Liver (tissue), 3 donors: ENCODE measurements at regions not wholly inside any gene's neighbourhood (a gene's known extent, or its start where the extent isn't known, plus 50 kb on each side); places are given as distances from the start of the nearest gene placed in this dataset.

Source experiments
- ATF3 ChIP-seq: IDR thresholded peaks from 2 replicates; pipeline ENCODE4 v1.6.1; 2016; ENCODE audit warnings: antibody characterized with exemption
- CTCF ChIP-seq: fragments of 150-350 bp; IDR thresholded peaks from 2 replicates; pipeline ENCODE4 v1.5.1; 2017; ENCODE audit warnings: improper control_type of control experiment, low read depth, low read length; ENCODE audit not compliant: missing input control
- EGR1 ChIP-seq, 2 donors: IDR thresholded peaks; 2 replicates each; pipeline ENCODE4 v1.6.1; 2016 to 2018; ENCODE audit warnings: antibody characterized with exemption in 2 of 2, low read depth in 2 of 2
- GABPA ChIP-seq, 2 donors: IDR thresholded peaks in 1 of 2; conservative IDR thresholded peaks in 1 of 2; 2 replicates each; pipeline ENCODE4 v1.6.1; 2016; ENCODE audit warnings: antibody characterized with exemption in 2 of 2, mild to moderate bottlenecking in 1 of 2, moderate library complexity in 1 of 2
- HNF4G ChIP-seq: IDR thresholded peaks from 2 replicates; pipeline ENCODE4 v1.6.1; 2016; ENCODE audit warnings: antibody characterized with exemption
- JUND ChIP-seq, 2 donors: IDR thresholded peaks; 2 replicates each; pipeline ENCODE4 v1.6.1; 2016; ENCODE audit warnings: antibody characterized with exemption in 2 of 2
- MAX ChIP-seq: IDR thresholded peaks from 2 replicates; pipeline ENCODE4 v1.6.1; 2016; ENCODE audit warnings: antibody characterized with exemption
- NR2F2 ChIP-seq: IDR thresholded peaks from 2 replicates; pipeline ENCODE4 v1.6.1; 2016; ENCODE audit warnings: antibody characterized with exemption
- RAD21 ChIP-seq, 2 donors: IDR thresholded peaks; 2 replicates each; pipeline ENCODE4 v1.6.1; 2016; ENCODE audit warnings: antibody characterized with exemption in 2 of 2, mild to moderate bottlenecking in 2 of 2
- REST ChIP-seq: IDR thresholded peaks from 2 replicates; pipeline ENCODE4 v1.6.1; 2016; ENCODE audit warnings: antibody characterized with exemption, mild to moderate bottlenecking
- SP1 ChIP-seq: IDR thresholded peaks from 2 replicates; pipeline ENCODE4 v1.6.1; 2018; ENCODE audit warnings: antibody characterized with exemption, mild to moderate bottlenecking
- TAF1 ChIP-seq: conservative IDR thresholded peaks from 2 replicates; pipeline ENCODE4 v1.6.1; 2016; ENCODE audit warnings: antibody characterized with exemption, mild to moderate bottlenecking
- YY1 ChIP-seq: IDR thresholded peaks from 2 replicates; pipeline ENCODE4 v1.6.1; 2016; ENCODE audit warnings: antibody characterized with exemption, mild to moderate bottlenecking
- ZBTB33 ChIP-seq: IDR thresholded peaks from 2 replicates; pipeline ENCODE4 v1.6.1; 2016; ENCODE audit warnings: antibody characterized with exemption
- donor health status: healthy.
- donor health status: healthy.

- TF ChIP-seq TAF1: no peak
- no peak for TF ChIP-seq REST
- TF ChIP-seq CTCF: no peak
- no peak for TF ChIP-seq ZBTB33
- TF ChIP-seq MAX: no peak
- no peak for TF ChIP-seq EGR1 (IDR thresholded peaks at IDR 0.05; ENCODE audit: low read depth in 2 of 2)
- no peak for TF ChIP-seq JUND (IDR thresholded peaks at IDR 0.05)
- TF ChIP-seq ATF3: no peak
- no peak for TF ChIP-seq GABPA (IDR thresholded peaks at IDR 0.05 in 1 of 2, conservative IDR thresholded peaks at IDR 0.05 in 1 of 2)
- TF ChIP-seq YY1: no peak
- no peak for TF ChIP-seq RAD21 (IDR thresholded peaks at IDR 0.05)
- TF ChIP-seq SP1: no peak
- no peak for TF ChIP-seq NR2F2
- no peak for TF ChIP-seq HNF4G
These were observed 110.8 kb upstream of the NR2F2 start for GRCh38 chr15:96219681-96220080.
